HepG2 (cell line): ENCODE measurements at regions not wholly inside any gene's neighbourhood (a gene's known extent, or its start where the extent isn't known, plus 50 kb on each side); places are given as distances from the start of the nearest gene placed in this dataset.

Source experiments
- AGO1 ChIP-seq: fragments of 200-400 bp; formaldehyde crosslinking; IDR thresholded peaks from 2 replicates; pipeline ENCODE4 v1.6.1; 2017; ENCODE audit warnings: mild to moderate bottlenecking, low read depth, low read length, moderate library complexity; ENCODE audit not compliant: poor library complexity, severe bottlenecking
- BRCA1 ChIP-seq: sonication (generic); formaldehyde crosslinking; IDR thresholded peaks from 2 replicates; pipeline ENCODE4 v1.4.0; 2020; ENCODE audit warnings: missing genetic modification reagents
- CAMTA2 ChIP-seq: sonication (generic); formaldehyde crosslinking; IDR thresholded peaks from 2 replicates; pipeline ENCODE4 v1.4.0; 2020; ENCODE audit warnings: mild to moderate bottlenecking, missing genetic modification reagents, borderline replicate concordance
- CHCHD3 ChIP-seq: sonication (generic); formaldehyde crosslinking; IDR thresholded peaks from 2 replicates; pipeline ENCODE4 v1.8.0; 2022; ENCODE audit warnings: mild to moderate bottlenecking, missing genetic modification reagents, moderate library complexity
- HMGXB3 ChIP-seq: sonication (generic); formaldehyde crosslinking; IDR thresholded peaks from 2 replicates; pipeline ENCODE4 v1.4.0; 2020; ENCODE audit warnings: missing genetic modification reagents, borderline replicate concordance
- IKZF1 ChIP-seq: fragments of 450-650 bp; IDR thresholded peaks from 2 replicates; pipeline ENCODE4 v1.7.1; 2016
- KLF6 ChIP-seq: IDR thresholded peaks from 2 replicates; pipeline ENCODE4 v1.8.0; 2016; ENCODE audit warnings: missing biosample characterization, missing genetic modification reagents
- MED1 ChIP-seq: sonication (generic); formaldehyde crosslinking; IDR thresholded peaks from 2 replicates; pipeline ENCODE4 v1.4.0; 2020; ENCODE audit warnings: missing genetic modification reagents
- MTF2 ChIP-seq: sonication (generic); formaldehyde crosslinking; IDR thresholded peaks from 2 replicates; pipeline ENCODE4 v1.5.0; 2020; ENCODE audit warnings: missing genetic modification reagents, borderline replicate concordance
- NCOR1 ChIP-seq: fragments of 200-600 bp; sonication (generic); IDR thresholded peaks from 2 replicates; pipeline ENCODE4 v1.7.0; 2017; ENCODE audit warnings: antibody characterized with exemption, low read length, borderline replicate concordance
- RARA ChIP-seq: IDR thresholded peaks from 2 replicates; pipeline ENCODE4 v1.6.1; 2016; ENCODE audit warnings: missing genetic modification reagents, missing compliant biosample characterization
- RERE ChIP-seq: IDR thresholded peaks from 2 replicates; pipeline ENCODE4 v1.6.1; 2016; ENCODE audit warnings: low read depth, missing genetic modification reagents, missing compliant biosample characterization
- RFX5 ChIP-seq: IDR thresholded peaks from 2 replicates; pipeline ENCODE4 v1.6.1; 2011; ENCODE audit warnings: low read depth, low read length, improper control_type of control experiment
- RFXAP ChIP-seq: sonication (generic); formaldehyde crosslinking; IDR thresholded peaks from 2 replicates; pipeline ENCODE4 v1.4.0; 2020; ENCODE audit warnings: missing genetic modification reagents, borderline replicate concordance
- SRSF9 ChIP-seq: fragments of 200-400 bp; formaldehyde crosslinking; IDR thresholded peaks from 2 replicates; pipeline ENCODE4 v1.6.1; 2018; ENCODE audit warnings: borderline replicate concordance, mild to moderate bottlenecking, low read depth, low read length; ENCODE audit not compliant: insufficient read depth, poor library complexity, severe bottlenecking
- TBL1XR1 ChIP-seq: fragments of 150-350 bp; IDR thresholded peaks from 2 replicates; pipeline ENCODE4 v1.6.1; 2014; ENCODE audit warnings: borderline replicate concordance, low read length; ENCODE audit not compliant: partially characterized antibody
- ZFP36L2 ChIP-seq: sonication (generic); formaldehyde crosslinking; IDR thresholded peaks from 2 replicates; pipeline ENCODE4 v1.4.0; 2020; ENCODE audit warnings: missing genetic modification reagents
- ZNF30 ChIP-seq: sonication (generic); formaldehyde crosslinking; IDR thresholded peaks from 2 replicates; pipeline ENCODE4 v1.5.0; 2020; ENCODE audit warnings: mild to moderate bottlenecking, missing genetic modification reagents
- ZNF331 ChIP-seq: sonication (generic); formaldehyde crosslinking; IDR thresholded peaks from 2 replicates; pipeline ENCODE4 v1.4.0; 2020; ENCODE audit warnings: missing genetic modification reagents
- ZNF607 ChIP-seq: sonication (generic); formaldehyde crosslinking; IDR thresholded peaks from 2 replicates; pipeline ENCODE4 v1.5.1; 2020; ENCODE audit warnings: missing genetic modification reagents, mild to moderate bottlenecking, borderline replicate concordance
- ZNF614 ChIP-seq: IDR thresholded peaks from 2 replicates; pipeline ENCODE4 v1.6.1; 2018; ENCODE audit warnings: missing biosample characterization, missing genetic modification reagents, inconsistent platforms, borderline replicate concordance
- ZSCAN25 ChIP-seq: sonication (generic); formaldehyde crosslinking; IDR thresholded peaks from 2 replicates; pipeline ENCODE4 v1.8.0; 2022; ENCODE audit warnings: mild to moderate bottlenecking, missing genetic modification reagents

DNA sequence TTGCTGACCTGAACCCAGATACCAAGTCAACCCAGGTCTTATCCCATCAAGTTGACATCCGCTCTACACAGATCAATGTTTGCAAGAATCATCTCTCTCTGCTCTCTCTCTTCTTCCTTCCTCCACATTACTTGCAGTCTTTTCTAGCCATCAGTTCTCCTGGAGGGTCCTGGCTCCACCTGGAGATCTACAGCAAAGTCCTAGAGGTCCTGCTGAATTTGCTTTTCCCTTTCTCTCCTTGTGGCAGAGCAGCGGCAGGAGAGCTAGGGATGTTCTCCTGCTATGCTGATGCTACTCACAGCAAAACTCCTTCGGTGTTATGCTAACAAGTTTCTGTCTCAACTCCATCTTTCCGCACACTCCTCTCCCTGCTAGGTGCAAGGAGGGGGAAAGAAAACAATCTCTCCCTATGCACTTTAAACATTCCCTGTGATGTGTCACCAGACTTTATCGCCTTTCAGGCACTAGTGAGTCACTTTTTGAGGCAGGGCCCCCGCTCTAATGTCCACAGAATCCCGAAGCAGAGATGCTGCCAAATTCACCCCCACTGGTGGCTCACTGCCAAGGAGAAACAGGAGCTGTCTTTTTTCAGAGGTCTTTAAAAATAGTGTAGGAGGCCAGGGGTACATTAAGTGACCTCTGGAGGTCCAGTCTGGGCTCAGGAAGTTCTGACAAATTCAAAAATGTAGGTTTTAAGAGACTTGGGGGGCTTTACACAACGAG is 62.6 kb downstream of the FAM50B start (continued):
- TF ChIP-seq NCOR1 (peak; percentile 73; the same call in 1 of the 2 replicates), AGO1 (no peak), MED1 (peak; percentile 79), SRSF9 (no peak), MTF2 (CRISPR knock-in tag) (no peak), RARA (CRISPR knock-in tag) (peak; percentile 80), ZFP36L2 (CRISPR knock-in tag) (no peak), ZNF614 (CRISPR knock-in tag) (peak; percentile 66; the same call in 1 of the 2 replicates), ZNF331 (CRISPR knock-in tag) (peak; percentile 79; the same call in 1 of the 2 replicates), RERE (CRISPR knock-in tag) (peak; percentile 83), RFX5 (no peak), HMGXB3 (peak; percentile 62; the same call in 1 of the 2 replicates), ZNF607 (CRISPR knock-in tag) (no peak), ZNF30 (CRISPR knock-in tag) (no peak), BRCA1 (CRISPR knock-in tag) (no peak), CHCHD3 (CRISPR knock-in tag) (no peak), TBL1XR1 (peak; percentile 48), RFXAP (CRISPR knock-in tag) (no peak), ZSCAN25 (CRISPR knock-in tag) (no peak), IKZF1 (no peak), CAMTA2 (CRISPR knock-in tag) (no peak), KLF6 (CRISPR knock-in tag) (0 out of 2 replicates have a peak, but pooled peaks have one; percentile 59)
